ENCODE measurements at regions not wholly inside any gene's neighbourhood (a gene's known extent, or its start where the extent isn't known, plus 50 kb on each side); places are given as distances from the start of the nearest gene placed in this dataset.

GRCh38 chr3:187900993-187901755 lies 155.9 kb upstream of the BCL6 start:
- no peak for TF ChIP-seq CTCF (IDR thresholded peaks at IDR 0.05)
- Histone ChIP-seq H3K27me3 (ENCODE audit: control insufficient read depth in 2 of 2, insufficient read depth in 2 of 2, low read length in 2 of 2) (no peaks in the 10 kb centered on the region), H3K79me2 (ENCODE audit: insufficient read depth, low read length) (no peaks in the 10 kb centered on the region), H2AFZ (ENCODE audit: insufficient read depth, low read depth, low read length, poor library complexity, severe bottlenecking) (no peak overlapping the region), H3K27ac (ENCODE audit: low read depth in 1 of 2, low read length in 2 of 2) (no peak overlapping the region), H3K9me3 (replicated peaks in 1 of 2; ENCODE audit: control insufficient read depth in 1 of 2, insufficient read depth in 1 of 2, low read length in 2 of 2) (no peaks in the 10 kb centered on the region), H3K4me1 (ENCODE audit: control insufficient read depth in 1 of 2, insufficient read depth in 2 of 2, low read length in 2 of 2) (no peaks in the 10 kb centered on the region), H3K9ac (ENCODE audit: insufficient read depth, low read length, poor library complexity, severe bottlenecking) (no peak overlapping the region), H3K4me2 (replicated peaks; ENCODE audit: extremely low read depth, low read length, poor library complexity, severe bottlenecking) (no peak overlapping the region), H4K20me1 (ENCODE audit: insufficient read depth, low read length) (no peaks in the 10 kb centered on the region), H3K4me3 (replicated peaks in 1 of 3; ENCODE audit: low read depth in 2 of 3, low read length in 3 of 3) (no peak overlapping the region), H3K36me3 (replicated peaks in 1 of 2; ENCODE audit: control insufficient read depth in 1 of 2, insufficient read depth in 2 of 2, low read length in 2 of 2) (no peaks in the 10 kb centered on the region)
- H3K9me3 Mint-ChIP-seq = peaks cover 0 to 3% (median 0%) of the 10 kb centered on the region in 7 donors
- no CpG with 5 or more reads among the region's 4 CpGs for WGBS (ENCODE audit: insufficient coverage)
- intact Hi-C loops (cut with micrococcal nuclease) = no loop called here
- DNase-seq = no peak
- no peaks in the 10 kb centered on the region for H3K4me1 Mint-ChIP-seq
- H3K36me3 Mint-ChIP-seq = no peaks in the 10 kb centered on the region
- no peak overlapping the region for H3K27ac Mint-ChIP-seq
- H3K4me3 Mint-ChIP-seq = no peak overlapping the region
- peaks cover 0 to 2% (median 2%) of the 10 kb centered on the region in 3 donors for H3K27me3 Mint-ChIP-seq (ENCODE audit: low read depth in 3 of 3)

- DNase-seq = no peak
- H3K9me3 ChIP-seq (replicated peaks in 1 of 2; ENCODE audit: control insufficient read depth in 1 of 2, insufficient read depth in 1 of 2, low read length in 2 of 2) = no peaks in the 10 kb centered on the region
- no peak overlapping the region for H3K4me3 ChIP-seq (replicated peaks in 1 of 3; ENCODE audit: low read depth in 2 of 3, low read length in 3 of 3)
- Mint-ChIP-seq H3K27me3 (ENCODE audit: low read depth in 3 of 3) (peaks cover 0 to 2% (median 0%) of the 10 kb centered on the region in 3 donors), H3K27ac (peak overlapping the region in 1 of 7 donors; percentile 35), H3K4me1 (no peaks in the 10 kb centered on the region), H3K4me3 (no peak overlapping the region), H3K36me3 (no peaks in the 10 kb centered on the region), H3K9me3 (peaks cover 0 to 3% (median 0%) of the 10 kb centered on the region in 7 donors)
- H3K9ac ChIP-seq (ENCODE audit: insufficient read depth, low read length, poor library complexity, severe bottlenecking) = no peak overlapping the region
- 77% methylated on average over 12 of the region's 14 CpGs for WGBS (ENCODE audit: insufficient coverage)
- H2AFZ ChIP-seq (ENCODE audit: insufficient read depth, low read depth, low read length, poor library complexity, severe bottlenecking) = no peak overlapping the region
- no peaks in the 10 kb centered on the region for H3K79me2 ChIP-seq (ENCODE audit: insufficient read depth, low read length)
- no peak overlapping the region for H3K4me2 ChIP-seq (replicated peaks; ENCODE audit: extremely low read depth, low read length, poor library complexity, severe bottlenecking)
- H3K27me3 ChIP-seq (ENCODE audit: control insufficient read depth in 2 of 2, insufficient read depth in 2 of 2, low read length in 2 of 2) = no peaks in the 10 kb centered on the region
- no peaks in the 10 kb centered on the region for H3K4me1 ChIP-seq (ENCODE audit: control insufficient read depth in 1 of 2, insufficient read depth in 2 of 2, low read length in 2 of 2)
- no peak for TF ChIP-seq CTCF (IDR thresholded peaks at IDR 0.05)
- H4K20me1 ChIP-seq (ENCODE audit: insufficient read depth, low read length) = no peaks in the 10 kb centered on the region
- no peaks in the 10 kb centered on the region for H3K36me3 ChIP-seq (replicated peaks in 1 of 2; ENCODE audit: control insufficient read depth in 1 of 2, insufficient read depth in 2 of 2, low read length in 2 of 2)
- H3K27ac ChIP-seq (ENCODE audit: low read depth in 1 of 2, low read length in 2 of 2) = no peak overlapping the region
- intact Hi-C loops (cut with micrococcal nuclease) = no loop called here
Observed at GRCh38 chr3:187902041-187902471, 156.8 kb upstream of the BCL6 start.

All from CD14-positive monocyte (primary cell).